Endodermal cell (in vitro differentiated cells): ENCODE measurements at regions not wholly inside any gene's neighbourhood (a gene's known extent, or its start where the extent isn't known, plus 50 kb on each side); places are given as distances from the start of the nearest gene placed in this dataset.
"Not testable (repeated sequence)": the region's sequence is repeated elsewhere in the genome, so short reads cannot be mapped to it uniquely, and the experiment has no call there.

Experiments
- DNase-seq: peaks from one replicate; pipeline ENCODE4 v3.0.0-alpha.2; 2017
- H3K27ac ChIP-seq: 2 replicates; pipeline ENCODE4 v1.5.1; 2013; ENCODE audit warnings: mild to moderate bottlenecking, low read depth, low read length, moderate library complexity
- H3K27me3 ChIP-seq: 2 replicates; pipeline ENCODE4 v1.6.1; 2013; ENCODE audit warnings: mild to moderate bottlenecking, low read length, moderate library complexity; ENCODE audit not compliant: insufficient read depth, control insufficient read depth, poor library complexity, severe bottlenecking
- H3K36me3 ChIP-seq: 2 replicates; pipeline ENCODE4 v1.7.0; 2013; ENCODE audit warnings: mild to moderate bottlenecking, low read length, moderate library complexity; ENCODE audit not compliant: control insufficient read depth, insufficient read depth
- H3K4me1 ChIP-seq: one replicate; pipeline ENCODE4 v1.7.0; 2013; ENCODE audit warnings: low read length; ENCODE audit not compliant: control insufficient read depth, insufficient read depth
- H3K4me3 ChIP-seq: 2 replicates; pipeline ENCODE4 v1.5.1; 2013; ENCODE audit warnings: mild to moderate bottlenecking, low read length, moderate library complexity
- H3K9ac ChIP-seq: 2 replicates; pipeline ENCODE4 v1.6.1; 2013; ENCODE audit warnings: mild to moderate bottlenecking, low read length, moderate library complexity; ENCODE audit not compliant: poor library complexity, severe bottlenecking; ENCODE audit errors: extremely low read depth
- H3K9me3 ChIP-seq: 2 replicates; pipeline ENCODE4 v1.6.1; 2013; ENCODE audit warnings: mild to moderate bottlenecking, low read length, moderate library complexity; ENCODE audit not compliant: control insufficient read depth
- H3K27ac Mint-ChIP-seq: 2 replicates; pipeline ENCODE4 v1.8.0; 2020; ENCODE audit warnings: mixed read lengths
- H3K27me3 Mint-ChIP-seq: 2 replicates; pipeline ENCODE4 v1.8.0; 2021; ENCODE audit warnings: mild to moderate bottlenecking, mixed read lengths; ENCODE audit not compliant: insufficient read depth
- H3K36me3 Mint-ChIP-seq: 2 replicates; pipeline ENCODE4 v1.8.0; 2020; ENCODE audit warnings: low read depth, mixed read lengths
- H3K4me1 Mint-ChIP-seq: 2 replicates; pipeline ENCODE4 v1.8.0; 2020; ENCODE audit warnings: mixed read lengths
- H3K4me3 Mint-ChIP-seq: 2 replicates; pipeline ENCODE4 v1.8.0; 2020; ENCODE audit warnings: mild to moderate bottlenecking, moderate library complexity, mixed read lengths
- H3K9me3 Mint-ChIP-seq: 2 replicates; pipeline ENCODE4 v1.8.0; 2020; ENCODE audit warnings: mild to moderate bottlenecking, mixed read lengths
- CTCF ChIP-seq: fragments of 200-600 bp; sonication (generic); conservative IDR thresholded peaks from 2 replicates; pipeline ENCODE4 v1.5.0; 2021; ENCODE audit warnings: antibody characterized with exemption, mild to moderate bottlenecking
- WGBS, 2 experiments: methylation state at CpG; one replicate each; pipeline versions ENCODE4 v1.1.5 to v1.1.7; 2013; ENCODE audit warnings: missing lambda C conversion rate in 2 of 2, mixed read lengths in 1 of 2; ENCODE audit not compliant: insufficient coverage in 1 of 2, insufficient read length in 1 of 2; 5-methylcytosine and 5-hydroxymethylcytosine counted together

DNA sequence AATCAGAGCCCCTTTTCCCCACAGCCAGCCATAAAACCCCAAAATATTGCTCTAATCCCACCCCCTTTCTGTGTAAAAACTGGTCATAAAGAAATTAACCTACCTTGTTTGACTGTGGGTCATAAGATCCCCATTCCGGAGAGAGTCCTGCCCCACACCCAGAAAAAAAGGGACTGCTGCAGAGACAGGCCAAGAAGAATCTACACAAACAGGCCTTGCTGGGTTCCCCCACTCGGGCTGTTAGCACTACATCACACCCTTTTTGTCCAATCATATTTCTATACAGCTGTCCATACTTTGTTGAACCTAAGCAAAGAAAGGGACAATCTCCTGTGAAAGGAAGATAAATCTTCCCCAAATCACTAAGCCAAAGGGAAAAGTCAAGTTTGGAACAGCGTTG is 84.4 kb upstream of the MFGE8 start:
- Histone ChIP-seq H3K27ac (no peak overlapping the region), H3K4me1 (peaks cover 4% of the 10 kb centered on the region)
- WGBS, 2 experiments = 83% methylated on average over 2 of the region's 3 CpGs; no CpG with 5 or more reads in 1 of the 2 experiments

DNA sequence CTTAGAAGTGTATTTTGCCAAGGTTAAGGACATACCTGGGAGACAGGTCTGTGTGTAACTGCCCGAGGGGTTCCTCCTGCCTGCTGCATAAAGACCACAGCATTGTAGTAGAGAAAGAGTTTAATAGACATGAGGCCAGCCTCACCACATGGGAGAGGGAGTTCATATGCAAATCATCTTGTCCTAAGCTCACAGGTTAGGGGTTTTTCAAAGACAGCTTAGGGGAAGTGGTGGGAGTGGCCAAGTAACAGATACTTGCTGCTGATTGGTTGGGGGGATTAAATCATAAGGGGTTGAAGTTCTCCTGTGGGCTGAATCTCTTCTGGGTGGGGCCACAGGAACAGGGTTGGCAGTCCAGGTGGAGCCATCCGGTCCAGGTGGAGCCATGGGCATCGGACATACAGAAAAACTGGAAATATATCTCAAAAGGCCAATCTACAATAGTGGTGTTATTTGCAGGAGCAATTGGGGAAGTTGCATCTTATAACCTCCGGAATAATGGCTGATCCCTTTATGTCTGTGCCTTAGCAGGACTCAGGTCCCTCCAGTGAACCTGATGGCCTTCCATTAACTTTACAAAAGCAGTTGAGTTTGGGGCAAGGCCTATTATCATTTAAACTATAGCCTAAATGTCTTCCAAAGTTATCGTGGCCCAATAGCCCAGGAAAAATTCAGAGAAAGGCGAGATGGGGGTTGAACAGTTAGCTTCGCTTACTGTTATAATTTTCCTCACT is 86.0 kb upstream of the MFGE8 start:
- peak; percentile 83 for DNase-seq
- H3K4me1 Mint-ChIP-seq = peaks cover 39% of the 10 kb centered on the region
- no peaks in the 10 kb centered on the region for H3K9me3 Mint-ChIP-seq
- Histone ChIP-seq H3K4me3 (no peak overlapping the region), H3K9ac (no peak overlapping the region), H3K9me3 (no peaks in the 10 kb centered on the region), H3K36me3 (no peaks in the 10 kb centered on the region), H3K27ac (no peak overlapping the region), H3K4me1 (peaks cover 9% of the 10 kb centered on the region), H3K27me3 (no peaks in the 10 kb centered on the region)
- no peak overlapping the region for H3K27ac Mint-ChIP-seq
- 72 to 79% methylated on average over 7 of the region's 7 CpGs for WGBS, 2 experiments
- no peaks in the 10 kb centered on the region for H3K36me3 Mint-ChIP-seq
- H3K27me3 Mint-ChIP-seq = peaks cover 37% of the 10 kb centered on the region
- no peak overlapping the region for H3K4me3 Mint-ChIP-seq
- TF ChIP-seq CTCF = no peak

More for the DNA sequence above, 84.4 kb upstream of the MFGE8 start:
- Mint-ChIP-seq H3K36me3 (no peaks in the 10 kb centered on the region), H3K27me3 (peaks cover 51% of the 10 kb centered on the region), H3K4me1 (peaks cover 31% of the 10 kb centered on the region), H3K9me3 (no peaks in the 10 kb centered on the region), H3K4me3 (no peak overlapping the region), H3K27ac (no peak overlapping the region)
- no peaks in the 10 kb centered on the region for H3K36me3 ChIP-seq
- no peak overlapping the region for H3K4me3 ChIP-seq
- H3K27me3 ChIP-seq = peaks cover 8% of the 10 kb centered on the region
- no peak for DNase-seq
- H3K9me3 ChIP-seq = no peaks in the 10 kb centered on the region
- no peak for TF ChIP-seq CTCF
- H3K9ac ChIP-seq = no peak overlapping the region

- H3K4me1 ChIP-seq, H3K4me3 Mint-ChIP-seq, DNase-seq, H3K36me3 ChIP-seq, H3K9me3 ChIP-seq, H3K36me3 Mint-ChIP-seq, H3K27ac Mint-ChIP-seq, H3K9ac ChIP-seq, H3K4me3 ChIP-seq, H3K27me3 ChIP-seq, H3K27ac ChIP-seq, H3K9me3 Mint-ChIP-seq: not testable (repeated sequence)
- WGBS, 2 experiments = 94 to 100% methylated on average over 1 to 4 of the region's 4 CpGs
- Mint-ChIP-seq H3K27me3 (peaks cover 33% of the 10 kb centered on the region), H3K4me1 (peaks cover 26% of the 10 kb centered on the region)
Measured at GRCh38 chr15:89001708-89002275, 86.5 kb upstream of the ABHD2 start.
